Spinal cord (tissue), 9 donors: ENCODE measurements at regions not wholly inside any gene's neighbourhood (a gene's known extent, or its start where the extent isn't known, plus 50 kb on each side); places are given as distances from the start of the nearest gene placed in this dataset.

Experiments used
- DNase-seq, 6 donors: peaks; one replicate each; pipeline versions ENCODE4 v3.0.0 to v3.0.0-alpha.2; 2013 to 2015; ENCODE audit warnings: low spot score in 6 of 6, low read depth in 4 of 6
- H3K27ac ChIP-seq: one replicate; pipeline ENCODE4 v1.5.1; 2013; ENCODE audit warnings: low read depth, low read length, control low read depth
- H3K27me3 ChIP-seq: one replicate; pipeline ENCODE4 v1.6.1; 2013; ENCODE audit warnings: low read length; ENCODE audit not compliant: control insufficient read depth, insufficient read depth
- H3K36me3 ChIP-seq: one replicate; pipeline ENCODE4 v1.6.1; 2013; ENCODE audit warnings: low read length; ENCODE audit not compliant: control insufficient read depth, insufficient read depth
- H3K4me1 ChIP-seq: one replicate; pipeline ENCODE4 v1.6.1; 2013; ENCODE audit warnings: low read length; ENCODE audit not compliant: control insufficient read depth, insufficient read depth
- H3K4me3 ChIP-seq: one replicate; pipeline ENCODE4 v1.5.1; 2013; ENCODE audit warnings: low read depth, low read length, control low read depth
- H3K9me3 ChIP-seq: one replicate; pipeline ENCODE4 v1.6.1; 2013; ENCODE audit warnings: low read length; ENCODE audit not compliant: control insufficient read depth, insufficient read depth
- WGBS: methylation state at CpG from one replicate; pipeline ENCODE4 v1.1.5; 2013; ENCODE audit warnings: missing lambda C conversion rate; ENCODE audit not compliant: insufficient coverage; 5-methylcytosine and 5-hydroxymethylcytosine counted together
- donor health status: healthy.

- Histone ChIP-seq H3K27ac (no peak overlapping the region), H3K27me3 (no peaks in the 10 kb centered on the region), H3K4me1 (peaks cover 7% of the 10 kb centered on the region), H3K4me3 (no peak overlapping the region), H3K36me3 (no peaks in the 10 kb centered on the region), H3K9me3 (no peaks in the 10 kb centered on the region)
- no peak for DNase-seq
- 45% methylated on average over 9 of the region's 12 CpGs for WGBS
These were observed 180.9 kb downstream of the RBFOX3 start for GRCh38 chr17:79429864-79430494.

GRCh38 chr17:79428988-79429387 lies 181.9 kb downstream of the RBFOX3 start:
- H3K36me3 ChIP-seq, result no peaks in the 10 kb centered on the region
- peaks cover 7% of the 10 kb centered on the region for H3K4me1 ChIP-seq
- no peak overlapping the region for H3K27ac ChIP-seq
- H3K9me3 ChIP-seq, result no peaks in the 10 kb centered on the region
- 90% methylated on average over 12 of the region's 12 CpGs for WGBS
- no peaks in the 10 kb centered on the region for H3K27me3 ChIP-seq
- no peak overlapping the region for H3K4me3 ChIP-seq
- no peak for DNase-seq

- peaks cover 4% of the 10 kb centered on the region for H3K4me1 ChIP-seq
- DNase-seq, result no peak
- no peak overlapping the region for H3K27ac ChIP-seq
- H3K27me3 ChIP-seq, result no peaks in the 10 kb centered on the region
- H3K36me3 ChIP-seq, result no peaks in the 10 kb centered on the region
- no peaks in the 10 kb centered on the region for H3K9me3 ChIP-seq
- no peak overlapping the region for H3K4me3 ChIP-seq
- 84% methylated on average over 21 of the region's 24 CpGs for WGBS
These were observed 183.0 kb downstream of the RBFOX3 start for GRCh38 chr17:79427621-79428539.

GRCh38 chr17:79425686-79426085 lies 185.2 kb downstream of the RBFOX3 start:
- Histone ChIP-seq H3K36me3 (peaks cover 3% of the 10 kb centered on the region), H3K27me3 (no peaks in the 10 kb centered on the region), H3K4me3 (no peak overlapping the region), H3K9me3 (no peaks in the 10 kb centered on the region), H3K4me1 (peaks cover 11% of the 10 kb centered on the region), H3K27ac (no peak overlapping the region)
- no peak for DNase-seq
- 84% methylated on average over 14 of the region's 14 CpGs for WGBS

GRCh38 chr17:79424471-79425185 lies 186.2 kb downstream of the RBFOX3 start:
- WGBS, result 71% methylated on average over 9 of the region's 9 CpGs
- Histone ChIP-seq H3K27me3 (no peaks in the 10 kb centered on the region), H3K27ac (no peak overlapping the region), H3K4me1 (peaks cover 12% of the 10 kb centered on the region), H3K36me3 (peaks cover 3% of the 10 kb centered on the region), H3K4me3 (no peak overlapping the region), H3K9me3 (no peaks in the 10 kb centered on the region)
- DNase-seq, result no peak

- no peak overlapping the region for H3K4me3 ChIP-seq
These were observed 186.9 kb downstream of the RBFOX3 start for GRCh38 chr17:79423811-79424465.

GRCh38 chr17:79422236-79422635 lies 188.6 kb downstream of the RBFOX3 start:
- Histone ChIP-seq H3K9me3 (no peaks in the 10 kb centered on the region), H3K27me3 (no peaks in the 10 kb centered on the region), H3K36me3 (peaks cover 3% of the 10 kb centered on the region), H3K4me1 (peaks cover 22% of the 10 kb centered on the region), H3K4me3 (no peak overlapping the region), H3K27ac (no peak overlapping the region)
- DNase-seq, result no peak
- 70% methylated on average over 15 of the region's 15 CpGs for WGBS

More at GRCh38 chr17:79423811-79424465, 186.9 kb downstream of the RBFOX3 start:
- WGBS, result 85% methylated on average over 18 of the region's 18 CpGs
- no peak for DNase-seq
- Histone ChIP-seq H3K9me3 (no peaks in the 10 kb centered on the region), H3K27me3 (no peaks in the 10 kb centered on the region), H3K27ac (no peak overlapping the region), H3K36me3 (peaks cover 3% of the 10 kb centered on the region), H3K4me1 (peaks cover 17% of the 10 kb centered on the region)

GRCh38 chr17:79420318-79421243 lies 190.3 kb downstream of the RBFOX3 start:
- H3K4me3 ChIP-seq, result no peak overlapping the region
- no peak for DNase-seq
- WGBS, result 54% methylated on average over 19 of the region's 19 CpGs
- no peaks in the 10 kb centered on the region for H3K9me3 ChIP-seq
- peaks cover 6% of the 10 kb centered on the region for H3K36me3 ChIP-seq
- H3K27ac ChIP-seq, result no peak overlapping the region
- peaks cover 9% of the 10 kb centered on the region for H3K27me3 ChIP-seq
- H3K4me1 ChIP-seq, result peaks cover 28% of the 10 kb centered on the region
